DND-41 (cell line): ENCODE measurements at regions not wholly inside any gene's neighbourhood (a gene's known extent, or its start where the extent isn't known, plus 50 kb on each side); places are given as distances from the start of the nearest gene placed in this dataset.

Experiments
- EZH2 ChIP-seq: IDR thresholded peaks from 3 replicates; pipeline ENCODE4 v1.6.1; 2012; ENCODE audit warnings: borderline replicate concordance, low read depth, mild to moderate bottlenecking, moderate library complexity, low read length, inconsistent platforms; ENCODE audit not compliant: severe bottlenecking
- TF ChIP-seq, protein P1 (sequence below): IDR thresholded peaks from 2 replicates; pipeline ENCODE4 v1.5.1; 2012; ENCODE audit warnings: borderline replicate concordance, low read length, moderate library complexity, mild to moderate bottlenecking; ENCODE audit not compliant: poor library complexity, severe bottlenecking; ENCODE audit errors: extremely low read depth

DNA sequence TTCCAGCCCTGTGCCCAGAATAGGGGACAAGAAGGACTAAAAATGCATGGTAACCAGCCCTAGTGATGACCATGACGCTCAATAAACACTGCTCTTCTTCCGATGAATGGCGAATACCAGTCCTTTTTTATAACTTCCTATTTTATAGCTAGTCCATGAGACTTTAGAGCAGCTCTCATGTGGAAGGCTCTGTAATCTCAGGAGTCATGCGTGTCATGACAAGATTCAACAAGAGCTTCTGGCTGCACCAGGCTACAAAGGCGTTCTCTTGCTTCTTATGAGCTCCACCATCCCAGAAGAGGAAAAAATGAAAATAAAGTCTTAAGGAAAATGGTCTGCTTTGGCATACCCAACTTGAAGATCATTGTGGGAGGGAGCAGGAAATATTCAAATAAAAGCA lies 141.0 kb downstream of the TMCO5A start:
- TF ChIP-seq, protein P1, sequence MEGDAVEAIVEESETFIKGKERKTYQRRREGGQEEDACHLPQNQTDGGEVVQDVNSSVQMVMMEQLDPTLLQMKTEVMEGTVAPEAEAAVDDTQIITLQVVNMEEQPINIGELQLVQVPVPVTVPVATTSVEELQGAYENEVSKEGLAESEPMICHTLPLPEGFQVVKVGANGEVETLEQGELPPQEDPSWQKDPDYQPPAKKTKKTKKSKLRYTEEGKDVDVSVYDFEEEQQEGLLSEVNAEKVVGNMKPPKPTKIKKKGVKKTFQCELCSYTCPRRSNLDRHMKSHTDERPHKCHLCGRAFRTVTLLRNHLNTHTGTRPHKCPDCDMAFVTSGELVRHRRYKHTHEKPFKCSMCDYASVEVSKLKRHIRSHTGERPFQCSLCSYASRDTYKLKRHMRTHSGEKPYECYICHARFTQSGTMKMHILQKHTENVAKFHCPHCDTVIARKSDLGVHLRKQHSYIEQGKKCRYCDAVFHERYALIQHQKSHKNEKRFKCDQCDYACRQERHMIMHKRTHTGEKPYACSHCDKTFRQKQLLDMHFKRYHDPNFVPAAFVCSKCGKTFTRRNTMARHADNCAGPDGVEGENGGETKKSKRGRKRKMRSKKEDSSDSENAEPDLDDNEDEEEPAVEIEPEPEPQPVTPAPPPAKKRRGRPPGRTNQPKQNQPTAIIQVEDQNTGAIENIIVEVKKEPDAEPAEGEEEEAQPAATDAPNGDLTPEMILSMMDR, result no peak
- no peak for TF ChIP-seq EZH2
